Right lobe of liver (tissue), 4 donors: ENCODE measurements at regions not wholly inside any gene's neighbourhood (a gene's known extent, or its start where the extent isn't known, plus 50 kb on each side); places are given as distances from the start of the nearest gene placed in this dataset.

Experiments used
- CTCF ChIP-seq, 4 donors: fragments of 200-600 bp in 3 of 4; fragments of 450-650 bp in 1 of 4; IDR thresholded peaks; one replicate each; pipeline versions ENCODE4 v1.5.1 to v1.8.0; 2016 to 2022; ENCODE audit warnings: antibody characterized with exemption in 4 of 4, mild to moderate bottlenecking in 2 of 4
- POLR2A ChIP-seq: fragments of 450-650 bp; IDR thresholded peaks from one replicate; pipeline ENCODE4 v1.6.1; 2017; ENCODE audit warnings: antibody characterized with exemption, mild to moderate bottlenecking
- donor health status: DM: no; HTN: no; CAD: no.
- donor health status: DM: no; HTN: no; CAD: no.
- donor health status: DM: no; HTN: yes; CAD: no.

GRCh38 chr3:144054766-144055165 is 83.1 kb downstream of the DIPK2A start:
- no peak for TF ChIP-seq CTCF (IDR thresholded peaks at IDR 0.05)
- no peak for TF ChIP-seq POLR2A
